Right atrium auricular region (tissue), 2 donors: ENCODE measurements at regions not wholly inside any gene's neighbourhood (a gene's known extent, or its start where the extent isn't known, plus 50 kb on each side); places are given as distances from the start of the nearest gene placed in this dataset.

Experiments
- DNase-seq: peaks from one replicate; pipeline ENCODE4 v3.0.0-alpha.2; 2019; ENCODE audit warnings: low spot score
- H3K27ac ChIP-seq, 2 donors: fragments of 200-600 bp; sonication (generic); 1 replicate in 1 of 2; 2 replicates in 1 of 2; pipeline ENCODE4 v1.5.1; 2016 to 2019
- H3K27me3 ChIP-seq, 2 donors: fragments of 200-600 bp; sonication (generic); one replicate each; pipeline versions ENCODE4 v1.5.1 to v1.6.0; 2017 to 2019
- H3K36me3 ChIP-seq: fragments of 200-600 bp; sonication (generic); one replicate; pipeline ENCODE4 v1.5.1; 2016
- H3K4me1 ChIP-seq, 2 donors: fragments of 200-600 bp; sonication (generic); one replicate each; pipeline versions ENCODE4 v1.5.1 to v1.6.0; 2017 to 2019
- H3K4me3 ChIP-seq, 2 donors: fragments of 200-600 bp; sonication (generic); 1 replicate in 1 of 2; 2 replicates in 1 of 2; pipeline ENCODE4 v1.5.1; 2017 to 2019; ENCODE audit warnings: mild to moderate bottlenecking in 1 of 2, moderate library complexity in 1 of 2
- H3K9me3 ChIP-seq, 2 donors: fragments of 200-600 bp; sonication (generic); one replicate each; pipeline ENCODE4 v1.5.1; 2019
- TF ChIP-seq, protein P1 (sequence below), 2 donors: fragments of 200-600 bp; sonication (generic); IDR thresholded peaks; one replicate each; pipeline ENCODE4 v1.5.1; 2019; ENCODE audit warnings: antibody characterized with exemption in 2 of 2

DNA sequence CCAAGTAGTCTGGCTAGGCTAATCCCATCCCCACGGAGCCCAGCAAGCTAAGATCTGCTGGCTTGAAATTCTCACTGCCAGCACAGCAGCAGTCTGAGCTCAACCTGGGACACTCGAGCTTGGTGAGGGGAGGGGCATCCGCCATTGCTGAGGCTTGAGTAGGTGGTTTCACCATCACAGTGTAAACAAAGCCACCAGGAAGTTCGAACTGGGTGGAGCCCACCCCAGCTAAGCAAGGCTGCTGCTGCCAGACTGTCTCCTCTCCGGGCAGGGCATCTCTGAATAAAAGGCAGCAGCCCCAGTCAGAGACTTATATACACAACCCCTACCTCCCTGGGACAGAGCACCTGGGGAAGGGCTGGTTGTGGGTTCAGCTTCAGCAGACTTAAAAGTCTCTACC is 639.6 kb downstream of the IQCM start:
- Histone ChIP-seq H3K27me3 (no peaks in the 10 kb centered on the region), H3K9me3 (no peaks in the 10 kb centered on the region), H3K4me1 (no peaks in the 10 kb centered on the region), H3K27ac (no peak overlapping the region), H3K4me3 (no peak overlapping the region), H3K36me3 (no peaks in the 10 kb centered on the region)
- DNase-seq: no peak
- TF ChIP-seq, protein P1, sequence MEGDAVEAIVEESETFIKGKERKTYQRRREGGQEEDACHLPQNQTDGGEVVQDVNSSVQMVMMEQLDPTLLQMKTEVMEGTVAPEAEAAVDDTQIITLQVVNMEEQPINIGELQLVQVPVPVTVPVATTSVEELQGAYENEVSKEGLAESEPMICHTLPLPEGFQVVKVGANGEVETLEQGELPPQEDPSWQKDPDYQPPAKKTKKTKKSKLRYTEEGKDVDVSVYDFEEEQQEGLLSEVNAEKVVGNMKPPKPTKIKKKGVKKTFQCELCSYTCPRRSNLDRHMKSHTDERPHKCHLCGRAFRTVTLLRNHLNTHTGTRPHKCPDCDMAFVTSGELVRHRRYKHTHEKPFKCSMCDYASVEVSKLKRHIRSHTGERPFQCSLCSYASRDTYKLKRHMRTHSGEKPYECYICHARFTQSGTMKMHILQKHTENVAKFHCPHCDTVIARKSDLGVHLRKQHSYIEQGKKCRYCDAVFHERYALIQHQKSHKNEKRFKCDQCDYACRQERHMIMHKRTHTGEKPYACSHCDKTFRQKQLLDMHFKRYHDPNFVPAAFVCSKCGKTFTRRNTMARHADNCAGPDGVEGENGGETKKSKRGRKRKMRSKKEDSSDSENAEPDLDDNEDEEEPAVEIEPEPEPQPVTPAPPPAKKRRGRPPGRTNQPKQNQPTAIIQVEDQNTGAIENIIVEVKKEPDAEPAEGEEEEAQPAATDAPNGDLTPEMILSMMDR (IDR thresholded peaks at IDR 0.05): no peak

DNA sequence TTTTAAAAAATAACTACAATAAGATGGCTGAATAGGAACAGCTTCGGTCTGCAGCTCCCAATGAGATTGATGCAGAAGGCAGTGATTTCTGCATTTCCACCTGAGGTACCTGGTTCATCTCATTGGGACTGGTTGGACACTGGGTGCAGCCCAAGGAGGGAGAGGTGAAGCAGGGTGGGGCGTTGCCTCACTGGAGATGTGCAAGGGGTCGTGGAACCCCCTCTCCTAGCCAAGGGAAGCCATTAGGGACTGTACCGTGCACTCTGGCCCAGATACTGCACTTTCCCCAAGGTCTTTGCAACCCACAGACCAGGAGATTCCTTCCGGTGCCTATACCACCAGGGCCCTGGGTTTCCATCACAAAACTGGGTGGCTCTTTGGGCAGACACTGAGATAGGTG is 640.1 kb downstream of the IQCM start:
- TF ChIP-seq, protein P1 (IDR thresholded peaks at IDR 0.05): no peak
- no peaks in the 10 kb centered on the region for H3K4me1 ChIP-seq
- no peak overlapping the region for H3K27ac ChIP-seq
- H3K9me3 ChIP-seq: no peaks in the 10 kb centered on the region
- H3K27me3 ChIP-seq: no peaks in the 10 kb centered on the region
- no peaks in the 10 kb centered on the region for H3K36me3 ChIP-seq
- no peak for DNase-seq
- H3K4me3 ChIP-seq: no peak overlapping the region

- no peak overlapping the region for H3K4me3 ChIP-seq
- H3K27me3 ChIP-seq: no peaks in the 10 kb centered on the region
- no peaks in the 10 kb centered on the region for H3K9me3 ChIP-seq
- no peak overlapping the region for H3K27ac ChIP-seq
- DNase-seq: no peak
- H3K4me1 ChIP-seq: no peaks in the 10 kb centered on the region
- TF ChIP-seq, protein P1 (IDR thresholded peaks at IDR 0.05): no peak
- H3K36me3 ChIP-seq: no peaks in the 10 kb centered on the region
Observed at GRCh38 chr4:149173241-149174013, 642.2 kb downstream of the IQCM start.

DNA sequence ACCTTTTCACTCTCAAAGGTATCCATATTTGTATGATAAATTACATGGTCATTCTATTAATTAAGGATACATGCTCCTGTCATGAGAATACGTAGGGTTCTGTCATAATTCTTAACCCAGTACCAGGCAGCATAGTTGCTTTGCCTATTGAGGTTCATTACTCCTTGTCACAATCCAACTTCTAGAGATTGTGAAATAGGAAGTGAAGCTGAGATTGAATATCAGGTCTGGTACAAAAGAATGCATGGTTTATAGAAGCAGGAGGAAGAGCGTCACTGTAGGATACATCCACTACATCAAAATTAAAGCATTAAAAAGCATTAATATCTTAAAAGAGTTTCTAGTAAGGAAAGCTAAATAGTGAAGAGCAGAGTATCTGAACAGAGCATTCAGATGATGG is 647.0 kb downstream of the IQCM start:
- Histone ChIP-seq H3K4me1 (no peaks in the 10 kb centered on the region), H3K36me3 (no peaks in the 10 kb centered on the region), H3K27me3 (no peaks in the 10 kb centered on the region), H3K27ac (no peak overlapping the region), H3K4me3 (no peak overlapping the region), H3K9me3 (no peaks in the 10 kb centered on the region)
- DNase-seq: no peak
- TF ChIP-seq, protein P1 (IDR thresholded peaks at IDR 0.05): no peak

- no peak for DNase-seq
- H3K4me1 ChIP-seq: no peaks in the 10 kb centered on the region
- TF ChIP-seq, protein P1 (IDR thresholded peaks at IDR 0.05): no peak
Observed at GRCh38 chr4:149166876-149167275, 648.8 kb downstream of the IQCM start.

DNA sequence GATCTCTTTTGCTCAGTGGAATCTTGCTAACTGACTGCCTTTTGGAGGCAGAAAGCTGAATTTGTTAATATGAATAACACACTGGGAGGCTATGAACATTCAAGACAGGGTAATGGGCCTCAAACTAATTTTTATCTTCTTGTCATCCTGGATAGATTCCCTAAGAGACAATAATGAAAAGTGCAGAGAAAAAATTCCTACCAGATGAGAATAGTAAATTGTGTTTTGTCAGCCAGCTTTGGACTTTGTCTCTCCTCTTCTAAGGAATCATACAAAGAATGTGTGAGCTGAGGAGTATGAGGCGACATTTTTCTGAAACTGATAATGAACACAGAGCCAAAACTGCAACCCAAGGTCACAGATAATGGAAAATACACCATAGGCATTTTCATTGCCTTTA is 649.3 kb downstream of the IQCM start:
- Histone ChIP-seq H3K27ac (no peak overlapping the region), H3K36me3 (no peaks in the 10 kb centered on the region), H3K4me1 (peaks cover 0 to 5% of the 10 kb centered on the region in 2 donors), H3K4me3 (no peak overlapping the region), H3K9me3 (no peaks in the 10 kb centered on the region), H3K27me3 (no peaks in the 10 kb centered on the region)
- no peak for DNase-seq
- TF ChIP-seq, protein P1 (IDR thresholded peaks at IDR 0.05): no peak

More at GRCh38 chr4:149166876-149167275, 648.8 kb downstream of the IQCM start:
- Histone ChIP-seq H3K36me3 (no peaks in the 10 kb centered on the region), H3K4me3 (no peak overlapping the region), H3K27me3 (no peaks in the 10 kb centered on the region), H3K9me3 (no peaks in the 10 kb centered on the region), H3K27ac (no peak overlapping the region)
